ENCODE measurements at regions not wholly inside any gene's neighbourhood (a gene's known extent, or its start where the extent isn't known, plus 50 kb on each side); places are given as distances from the start of the nearest gene placed in this dataset.

- TF ChIP-seq POLR2AphosphoS5 (IDR thresholded peaks at IDR 0.05) (no peak), CTCF (IDR thresholded peaks at IDR 0.05) (no peak)
These were observed 382.8 kb upstream of the NXPH2 start for GRCh38 chr2:139162957-139163356.
